ENCODE measurements at regions not wholly inside any gene's neighbourhood (a gene's known extent, or its start where the extent isn't known, plus 50 kb on each side); places are given as distances from the start of the nearest gene placed in this dataset.
A peak's percentile ranks its signal among the peaks of the same experiment; 100 is the strongest.
"Not testable (repeated sequence)": the region's sequence is repeated elsewhere in the genome, so short reads cannot be mapped to it uniquely, and the experiment has no call there.

- intact Hi-C loops (cut with micrococcal nuclease; ENCODE audit: unreplicated experiment): no loop called here
- Histone ChIP-seq H3K27me3 (replicated peaks; ENCODE audit: insufficient read depth, low read depth, low read length, poor library complexity) (peaks cover 7% of the 10 kb centered on the region), H3K9me3 (ENCODE audit: low read depth, low read length, poor library complexity, severe bottlenecking) (no peaks in the 10 kb centered on the region), H3K4me1 (ENCODE audit: insufficient read depth, low read length, poor library complexity, severe bottlenecking) (no peaks in the 10 kb centered on the region), H3K36me3 (ENCODE audit: insufficient read depth, low read length, poor library complexity, severe bottlenecking) (no peaks in the 10 kb centered on the region), H3K4me3 (ENCODE audit: low read depth, low read length, poor library complexity, severe bottlenecking) (no peak overlapping the region), H3K27ac (ENCODE audit: low read depth, low read length, poor library complexity, severe bottlenecking) (no peak overlapping the region)
- DNase-seq (ENCODE audit: low spot score): no peak
- TF ChIP-seq CTCF (conservative IDR thresholded peaks at IDR 0.05; ENCODE audit: low read depth, low read length) (no peak), EZH2 (IDR thresholded peaks at IDR 0.05; ENCODE audit: borderline replicate concordance, low read depth, low read length, poor library complexity, severe bottlenecking) (no peak)
- ChIA-PET CTCF (no interaction called here), POLR2A (ENCODE audit: low non-redundant PET) (no interaction called here)
- no TSS peak for BruUV-seq (replicated peaks)
Measured at GRCh38 chr7:13265271-13265670, 577.8 kb downstream of the ARL4A start.

GRCh38 chr7:13274205-13274604 lies 586.8 kb downstream of the ARL4A start:
- intact Hi-C loops (cut with micrococcal nuclease; ENCODE audit: unreplicated experiment); CTCF ChIA-PET; POLR2A ChIA-PET (ENCODE audit: low non-redundant PET): not testable (repeated sequence)

GRCh38 chr7:13276977-13277376 lies 589.5 kb downstream of the ARL4A start:
- intact Hi-C loops (cut with micrococcal nuclease; ENCODE audit: unreplicated experiment): loop anchor here (5.0 kb wide), 1 partner anchor 1740 kb away; no protein-coding TSS in a partner anchor
- no peaks in the 10 kb centered on the region for H3K4me1 ChIP-seq (ENCODE audit: insufficient read depth, low read length, poor library complexity, severe bottlenecking)
- POLR2A ChIA-PET (ENCODE audit: low non-redundant PET): no interaction called here
- H3K4me3 ChIP-seq (ENCODE audit: low read depth, low read length, poor library complexity, severe bottlenecking): no peak overlapping the region
- no peaks in the 10 kb centered on the region for H3K27me3 ChIP-seq (replicated peaks; ENCODE audit: insufficient read depth, low read depth, low read length, poor library complexity)
- peak; percentile 18 for DNase-seq (ENCODE audit: low spot score)
- no peak overlapping the region for H3K27ac ChIP-seq (ENCODE audit: low read depth, low read length, poor library complexity, severe bottlenecking)
- no TSS peak for BruUV-seq (replicated peaks)
- no peaks in the 10 kb centered on the region for H3K36me3 ChIP-seq (ENCODE audit: insufficient read depth, low read length, poor library complexity, severe bottlenecking)
- H3K9me3 ChIP-seq (ENCODE audit: low read depth, low read length, poor library complexity, severe bottlenecking): no peaks in the 10 kb centered on the region
- TF ChIP-seq CTCF (conservative IDR thresholded peaks at IDR 0.05; ENCODE audit: low read depth, low read length) (peak; percentile 66), EZH2 (IDR thresholded peaks at IDR 0.05; ENCODE audit: borderline replicate concordance, low read depth, low read length, poor library complexity, severe bottlenecking) (no peak)
- CTCF ChIA-PET: no interaction called here

More at GRCh38 chr7:13274205-13274604, 586.8 kb downstream of the ARL4A start:
- H3K27ac ChIP-seq (ENCODE audit: low read depth, low read length, poor library complexity, severe bottlenecking); DNase-seq (ENCODE audit: low spot score); H3K27me3 ChIP-seq (replicated peaks; ENCODE audit: insufficient read depth, low read depth, low read length, poor library complexity); H3K36me3 ChIP-seq (ENCODE audit: insufficient read depth, low read length, poor library complexity, severe bottlenecking); H3K4me1 ChIP-seq (ENCODE audit: insufficient read depth, low read length, poor library complexity, severe bottlenecking); H3K9me3 ChIP-seq (ENCODE audit: low read depth, low read length, poor library complexity, severe bottlenecking); BruUV-seq (replicated peaks); H3K4me3 ChIP-seq (ENCODE audit: low read depth, low read length, poor library complexity, severe bottlenecking): not testable (repeated sequence)

- ChIA-PET POLR2A (ENCODE audit: low non-redundant PET) (no interaction called here), CTCF (no interaction called here)
- DNase-seq (ENCODE audit: low spot score): no peak
- intact Hi-C loops (cut with micrococcal nuclease; ENCODE audit: unreplicated experiment): loop anchor here (5.0 kb wide), 1 partner anchor 1739 kb away; no protein-coding TSS in a partner anchor
- no peaks in the 10 kb centered on the region for H3K36me3 ChIP-seq (ENCODE audit: insufficient read depth, low read length, poor library complexity, severe bottlenecking)
- H3K27ac ChIP-seq (ENCODE audit: low read depth, low read length, poor library complexity, severe bottlenecking): no peak overlapping the region
- BruUV-seq (replicated peaks): no TSS peak
- no peaks in the 10 kb centered on the region for H3K27me3 ChIP-seq (replicated peaks; ENCODE audit: insufficient read depth, low read depth, low read length, poor library complexity)
- no peak overlapping the region for H3K4me3 ChIP-seq (ENCODE audit: low read depth, low read length, poor library complexity, severe bottlenecking)
- TF ChIP-seq CTCF (conservative IDR thresholded peaks at IDR 0.05; ENCODE audit: low read depth, low read length) (no peak), EZH2 (IDR thresholded peaks at IDR 0.05; ENCODE audit: borderline replicate concordance, low read depth, low read length, poor library complexity, severe bottlenecking) (no peak)
- no peaks in the 10 kb centered on the region for H3K4me1 ChIP-seq (ENCODE audit: insufficient read depth, low read length, poor library complexity, severe bottlenecking)
- no peaks in the 10 kb centered on the region for H3K9me3 ChIP-seq (ENCODE audit: low read depth, low read length, poor library complexity, severe bottlenecking)
Measured at GRCh38 chr7:13278020-13278419, 590.6 kb downstream of the ARL4A start.
